Ovary (tissue), 7 donors: ENCODE measurements at regions not wholly inside any gene's neighbourhood (a gene's known extent, or its start where the extent isn't known, plus 50 kb on each side); places are given as distances from the start of the nearest gene placed in this dataset.

Experiments
- DNase-seq, 5 donors: peaks; one replicate each; pipeline ENCODE4 v3.0.0-alpha.2; 2019 to 2020
- H3K27ac ChIP-seq, 2 donors: fragments of 200-600 bp; one replicate each; pipeline versions ENCODE4 v1.5.1 to v1.8.0; 2019 to 2022
- H3K27me3 ChIP-seq: fragments of 200-600 bp; one replicate; pipeline ENCODE4 v1.8.0; 2022
- H3K36me3 ChIP-seq: fragments of 200-600 bp; sonication (generic); one replicate; pipeline ENCODE4 v1.5.1; 2019
- H3K4me1 ChIP-seq: one replicate; pipeline ENCODE4 v1.8.1; 2013; ENCODE audit warnings: mild to moderate bottlenecking, moderate library complexity; ENCODE audit not compliant: insufficient read depth
- H3K4me3 ChIP-seq: fragments of 200-600 bp; sonication (generic); one replicate; pipeline ENCODE4 v1.5.1; 2017
- H3K9me3 ChIP-seq, 2 donors: fragments of 200-600 bp in 1 of 2; sonication (generic) in 1 of 2; one replicate each; pipeline versions ENCODE4 v1.5.1 to v1.8.1; 2013 to 2019; ENCODE audit warnings: mild to moderate bottlenecking in 1 of 2, moderate library complexity in 1 of 2
- EP300 ChIP-seq: sonication (generic); formaldehyde crosslinking; IDR thresholded peaks from one replicate; pipeline ENCODE4 v1.6.1; 2017; ENCODE audit warnings: antibody characterized with exemption
- POLR2A ChIP-seq: fragments of 450-650 bp; IDR thresholded peaks from one replicate; pipeline ENCODE4 v1.6.1; 2017; ENCODE audit warnings: antibody characterized with exemption, mild to moderate bottlenecking, moderate library complexity
- WGBS, 3 donors: extraction: QIAGEN DNeasy Blood & Tissue Kit in 1 of 3; methylation state at CpG; one replicate each; pipeline versions ENCODE4 v1.1.5 to v1.1.7; 2013 to 2017; 5-methylcytosine and 5-hydroxymethylcytosine counted together
- intact Hi-C, 4 donors: fragments of 100-400 bp; cut with DNase I; formaldehyde crosslinking; loops; one replicate each; pipeline versions ENCODE4 v1.11.0 to v1.15.1; 2022 to 2023
- TF ChIP-seq, protein P1 (sequence below), 3 donors: fragments of 450-650 bp in 2 of 3; fragments of 200-600 bp in 1 of 3; IDR thresholded peaks; one replicate each; pipeline versions ENCODE4 v1.5.1 to v1.8.0; 2016 to 2022; ENCODE audit warnings: antibody characterized with exemption in 3 of 3, mild to moderate bottlenecking in 1 of 3
- donor health status: DM: no; HTN: no; CAD: no; lungs with moderate emphysema.
- donor health status: DM: no; HTN: no; CAD: no.
- donor health status: Bipolar disorder and iron deficiency.
- donor health status: DM: no; HTN: no; CAD: no.
- donor health status: DM: yes; HTN: yes; CAD: no.

DNA sequence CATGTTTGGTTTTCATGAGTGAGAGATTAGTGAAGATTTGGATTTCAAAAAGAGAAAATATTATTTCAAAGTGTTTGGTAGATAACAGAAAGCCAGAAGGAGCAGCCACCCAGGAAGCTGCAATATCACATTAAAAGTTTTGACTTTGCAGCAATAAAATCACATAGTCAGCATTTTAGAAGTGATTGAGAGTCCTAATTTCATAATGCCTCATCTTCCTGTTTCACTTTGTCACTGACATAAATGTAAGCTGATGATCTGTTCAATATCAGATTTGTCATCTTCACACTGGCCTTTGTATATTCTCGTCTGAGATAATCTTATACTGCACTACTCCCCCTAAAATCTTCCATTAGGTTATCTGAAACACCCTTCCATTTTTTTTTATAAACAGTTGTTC is 690.5 kb downstream of the ADCYAP1 start:
- WGBS, 3 donors, result 17 to 38% (median 25%) methylated on average over 1 of the region's 1 CpG
- Histone ChIP-seq H3K27ac (no peak overlapping the region), H3K36me3 (no peaks in the 10 kb centered on the region), H3K4me1 (no peaks in the 10 kb centered on the region), H3K9me3 (no peaks in the 10 kb centered on the region), H3K27me3 (no peaks in the 10 kb centered on the region), H3K4me3 (no peak overlapping the region)
- intact Hi-C loops, result no loop called here
- TF ChIP-seq EP300 (no peak), POLR2A (no peak)
- TF ChIP-seq, protein P1, sequence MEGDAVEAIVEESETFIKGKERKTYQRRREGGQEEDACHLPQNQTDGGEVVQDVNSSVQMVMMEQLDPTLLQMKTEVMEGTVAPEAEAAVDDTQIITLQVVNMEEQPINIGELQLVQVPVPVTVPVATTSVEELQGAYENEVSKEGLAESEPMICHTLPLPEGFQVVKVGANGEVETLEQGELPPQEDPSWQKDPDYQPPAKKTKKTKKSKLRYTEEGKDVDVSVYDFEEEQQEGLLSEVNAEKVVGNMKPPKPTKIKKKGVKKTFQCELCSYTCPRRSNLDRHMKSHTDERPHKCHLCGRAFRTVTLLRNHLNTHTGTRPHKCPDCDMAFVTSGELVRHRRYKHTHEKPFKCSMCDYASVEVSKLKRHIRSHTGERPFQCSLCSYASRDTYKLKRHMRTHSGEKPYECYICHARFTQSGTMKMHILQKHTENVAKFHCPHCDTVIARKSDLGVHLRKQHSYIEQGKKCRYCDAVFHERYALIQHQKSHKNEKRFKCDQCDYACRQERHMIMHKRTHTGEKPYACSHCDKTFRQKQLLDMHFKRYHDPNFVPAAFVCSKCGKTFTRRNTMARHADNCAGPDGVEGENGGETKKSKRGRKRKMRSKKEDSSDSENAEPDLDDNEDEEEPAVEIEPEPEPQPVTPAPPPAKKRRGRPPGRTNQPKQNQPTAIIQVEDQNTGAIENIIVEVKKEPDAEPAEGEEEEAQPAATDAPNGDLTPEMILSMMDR (IDR thresholded peaks at IDR 0.05), result no peak
- DNase-seq, result no peak

DNA sequence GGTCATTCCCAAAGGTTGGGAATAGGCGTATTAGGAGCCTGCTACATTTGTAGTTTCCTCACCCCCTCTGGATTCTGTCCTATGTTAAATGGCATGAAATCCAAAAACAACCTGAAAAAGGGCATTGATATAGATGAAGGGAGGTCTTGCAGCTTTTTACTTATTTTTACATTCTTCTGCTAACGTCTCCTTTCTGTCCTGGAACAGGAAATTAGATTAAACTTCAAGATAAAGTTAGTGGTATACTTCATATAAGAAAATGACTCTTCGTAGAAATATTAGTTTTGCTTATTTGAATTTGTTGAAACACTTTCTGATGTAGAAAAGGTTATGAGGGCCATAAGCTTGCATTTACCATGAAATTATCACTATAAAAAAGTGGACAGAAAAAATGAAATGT is 694.5 kb downstream of the ADCYAP1 start:
- no peaks in the 10 kb centered on the region for H3K27me3 ChIP-seq
- no peaks in the 10 kb centered on the region for H3K9me3 ChIP-seq
- H3K4me3 ChIP-seq, result no peak overlapping the region
- TF ChIP-seq POLR2A, result no peak
- TF ChIP-seq EP300, result no peak
- TF ChIP-seq, protein P1 (IDR thresholded peaks at IDR 0.05), result no peak
- intact Hi-C loops, result no loop called here
- 59 to 72% (median 68%) methylated on average over 3 of the region's 3 CpGs for WGBS, 3 donors
- DNase-seq, result no peak
- no peaks in the 10 kb centered on the region for H3K36me3 ChIP-seq
- H3K27ac ChIP-seq, result no peak overlapping the region
- no peaks in the 10 kb centered on the region for H3K4me1 ChIP-seq

DNA sequence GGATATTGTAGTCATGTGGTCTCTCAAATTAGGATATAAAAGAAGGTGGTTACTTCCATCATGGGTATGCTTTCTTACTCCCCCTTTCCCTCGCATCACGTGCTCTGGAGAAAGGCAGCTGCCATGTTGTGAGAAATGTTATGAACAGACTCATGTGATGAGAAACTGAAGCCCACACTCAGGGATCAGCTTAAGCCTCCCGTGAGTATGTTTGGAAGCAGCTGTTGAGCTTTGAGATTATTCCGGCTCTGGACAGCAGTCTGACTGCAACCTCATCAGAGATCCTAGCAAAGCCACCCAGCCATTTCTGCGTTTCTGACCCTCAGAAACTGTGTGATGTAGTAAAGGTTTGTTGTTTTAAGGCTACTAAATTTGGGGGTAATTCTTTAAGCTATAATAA is 700.1 kb downstream of the ADCYAP1 start:
- 75 to 79% (median 78%) methylated on average over 5 of the region's 5 CpGs for WGBS, 3 donors
- no peaks in the 10 kb centered on the region for H3K4me1 ChIP-seq
- H3K36me3 ChIP-seq, result no peaks in the 10 kb centered on the region
- DNase-seq, result no peak
- no peak overlapping the region for H3K27ac ChIP-seq
- intact Hi-C loops, result no loop called here
- TF ChIP-seq EP300, result no peak
- no peak for TF ChIP-seq POLR2A
- TF ChIP-seq, protein P1 (IDR thresholded peaks at IDR 0.05), result no peak
- H3K9me3 ChIP-seq, result no peaks in the 10 kb centered on the region
- H3K27me3 ChIP-seq, result no peaks in the 10 kb centered on the region
- no peak overlapping the region for H3K4me3 ChIP-seq

DNA sequence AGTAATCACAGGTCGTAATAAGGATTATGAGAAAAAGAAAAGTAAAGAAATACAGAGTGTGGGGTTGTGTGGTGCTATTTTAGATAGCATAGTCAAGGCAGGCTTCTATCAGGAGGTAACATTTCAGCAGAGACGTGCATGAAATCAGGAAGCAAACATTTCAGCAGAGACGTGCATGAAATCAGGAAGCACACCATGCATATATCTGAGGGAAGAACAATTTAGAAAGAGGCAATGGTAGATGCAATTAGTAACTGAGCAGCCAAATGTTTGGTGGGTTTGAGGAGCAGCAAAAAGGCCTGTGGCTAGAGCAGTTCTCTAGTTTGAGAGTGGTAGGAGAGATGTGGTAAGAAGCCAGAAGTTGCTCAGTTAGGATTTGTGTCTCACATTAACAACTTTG is 713.7 kb downstream of the ADCYAP1 start:
- Histone ChIP-seq H3K27ac (no peak overlapping the region), H3K4me1 (no peaks in the 10 kb centered on the region), H3K36me3 (no peaks in the 10 kb centered on the region), H3K9me3 (no peaks in the 10 kb centered on the region), H3K27me3 (no peaks in the 10 kb centered on the region), H3K4me3 (no peak overlapping the region)
- DNase-seq, result no peak
- WGBS, 3 donors, result 59 to 77% (median 62%) methylated on average over 3 of the region's 3 CpGs
- TF ChIP-seq EP300, result no peak
- TF ChIP-seq POLR2A, result no peak
- TF ChIP-seq, protein P1 (IDR thresholded peaks at IDR 0.05), result no peak
- intact Hi-C loops, result no loop called here

DNA sequence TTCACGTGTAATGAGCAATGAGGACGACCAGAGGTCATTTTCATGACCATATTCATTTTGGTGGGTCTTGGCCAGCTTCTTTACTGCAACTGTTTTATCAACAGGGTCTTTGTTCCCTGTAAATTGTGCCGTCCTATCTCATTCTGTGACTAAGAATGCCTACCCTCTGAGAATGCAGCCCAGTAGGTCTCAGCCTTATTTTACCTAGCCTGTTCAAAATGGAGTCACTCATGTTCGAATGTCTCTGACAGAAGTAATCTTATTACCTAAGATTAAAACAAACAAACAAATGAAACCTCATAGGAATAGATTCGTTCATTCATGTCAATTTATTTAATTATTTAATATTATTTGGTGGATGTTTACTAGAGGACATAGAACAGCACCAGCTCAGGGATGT is 714.8 kb downstream of the ADCYAP1 start:
- intact Hi-C loops, result no loop called here
- Histone ChIP-seq H3K9me3 (no peaks in the 10 kb centered on the region), H3K27ac (no peak overlapping the region), H3K27me3 (no peaks in the 10 kb centered on the region), H3K4me1 (no peaks in the 10 kb centered on the region), H3K4me3 (no peak overlapping the region), H3K36me3 (no peaks in the 10 kb centered on the region)
- WGBS, 3 donors, result 61 to 71% (median 68%) methylated on average over 5 of the region's 5 CpGs
- TF ChIP-seq, protein P1 (IDR thresholded peaks at IDR 0.05), result no peak
- TF ChIP-seq POLR2A (no peak), EP300 (no peak)
- DNase-seq, result no peak
